Right lobe of liver (tissue), 6 donors: ENCODE measurements at regions not wholly inside any gene's neighbourhood (a gene's known extent, or its start where the extent isn't known, plus 50 kb on each side); places are given as distances from the start of the nearest gene placed in this dataset.

Source experiments
- ATAC-seq, 4 donors: fragments of 200-7000 bp; cut with Tn5 transposase; one replicate each; pipeline ENCODE4 v1.9.1; 2020; ENCODE audit warnings: mild to moderate bottlenecking in 4 of 4, moderate library complexity in 4 of 4
- DNase-seq, 3 donors: peaks; one replicate each; pipeline ENCODE4 v3.0.0-alpha.2; 2020
- H3K27ac ChIP-seq, 3 donors: fragments of 200-600 bp; one replicate each; pipeline ENCODE4 v1.8.0; 2022
- H3K27me3 ChIP-seq, 2 donors: fragments of 200-600 bp; one replicate each; pipeline ENCODE4 v1.8.0; 2022
- H3K36me3 ChIP-seq, 4 donors: fragments of 200-600 bp; sonication (generic) in 1 of 4; one replicate each; pipeline versions ENCODE4 v1.5.1 to v1.8.0; 2017 to 2022; ENCODE audit warnings: control low read depth in 1 of 4
- H3K4me1 ChIP-seq, 4 donors: fragments of 200-600 bp; sonication (generic) in 1 of 4; one replicate each; pipeline versions ENCODE4 v1.5.1 to v1.8.0; 2017 to 2022; ENCODE audit warnings: control low read depth in 1 of 4
- H3K4me3 ChIP-seq, 3 donors: fragments of 200-600 bp; one replicate each; pipeline ENCODE4 v1.8.0; 2022
- H3K9me3 ChIP-seq, 4 donors: fragments of 200-600 bp; sonication (generic) in 1 of 4; one replicate each; pipeline versions ENCODE4 v1.5.1 to v1.8.0; 2017 to 2022; ENCODE audit warnings: control low read depth in 1 of 4
- POLR2A ChIP-seq: fragments of 450-650 bp; IDR thresholded peaks from one replicate; pipeline ENCODE4 v1.6.1; 2017; ENCODE audit warnings: antibody characterized with exemption, mild to moderate bottlenecking
- WGBS: methylation state at CpG from one replicate; pipeline ENCODE4 v1.1.6; 2018; ENCODE audit warnings: low coverage, low lambda C conversion rate; ENCODE audit not compliant: insufficient coverage; ENCODE audit errors: missing lambda C conversion rate; 5-methylcytosine and 5-hydroxymethylcytosine counted together
- intact Hi-C, 2 donors: fragments of 100-400 bp; cut with DNase I; formaldehyde crosslinking; loops; one replicate each; pipeline versions ENCODE4 v1.11.2 to v1.14.1; 2022
- TF ChIP-seq, protein P1 (sequence below), 4 donors: fragments of 200-600 bp in 3 of 4; fragments of 450-650 bp in 1 of 4; IDR thresholded peaks; one replicate each; pipeline versions ENCODE4 v1.5.1 to v1.8.0; 2016 to 2022; ENCODE audit warnings: antibody characterized with exemption in 4 of 4, mild to moderate bottlenecking in 2 of 4
- donor health status: DM: no; HTN: yes; CAD: no.
- donor health status: DM: no; HTN: no; CAD: no.
- donor health status: DM: no; HTN: no; CAD: no.
- donor health status: DM: no; HTN: yes; CAD: no.
- donor health status: DM: no; HTN: yes; CAD: no.

DNA sequence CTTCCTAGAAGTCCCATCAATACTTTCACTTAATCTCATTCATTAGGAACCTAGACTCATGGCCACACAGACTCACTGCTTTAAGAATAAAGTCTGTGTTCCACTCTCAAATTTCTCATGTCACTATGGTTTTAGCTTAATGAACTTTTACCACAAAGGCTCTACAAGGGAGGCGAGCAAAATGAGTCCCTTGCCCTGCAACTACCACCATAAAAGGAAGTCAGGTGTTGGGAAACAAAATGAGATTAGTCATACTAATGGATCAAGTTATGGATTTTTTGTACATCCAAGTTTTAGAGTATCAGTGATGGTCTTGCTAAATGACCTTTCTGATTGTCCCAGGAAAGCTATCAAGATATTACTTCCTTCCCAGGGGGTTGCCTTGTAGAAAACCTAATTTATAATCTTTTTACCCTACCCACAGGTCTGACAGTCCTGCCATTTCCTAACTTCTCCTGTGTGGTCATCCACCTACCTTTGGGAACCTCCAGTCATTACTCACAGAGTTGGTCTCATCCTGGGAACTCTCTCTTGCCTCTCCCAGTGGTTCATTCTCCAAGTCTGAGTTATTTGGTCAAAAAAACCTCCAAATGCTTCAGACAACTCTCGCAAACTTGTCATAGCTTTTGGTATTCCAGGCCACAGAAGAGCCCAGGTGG lies 51.8 kb upstream of the SLC16A1 start:
- Histone ChIP-seq H3K27ac (peak overlapping the region in 2 of 3 donors; percentile 52 to 65), H3K36me3 (no peaks in the 10 kb centered on the region), H3K4me1 (peaks cover 0 to 33% (median 8%) of the 10 kb centered on the region in 4 donors), H3K4me3 (peak overlapping the region in 1 of 3 donors; percentile 26), H3K9me3 (no peaks in the 10 kb centered on the region), H3K27me3 (no peaks in the 10 kb centered on the region)
- intact Hi-C loops, result no loop called here
- 50% methylated on average over 2 of the region's 2 CpGs for WGBS
- no peak for TF ChIP-seq POLR2A
- TF ChIP-seq, protein P1, sequence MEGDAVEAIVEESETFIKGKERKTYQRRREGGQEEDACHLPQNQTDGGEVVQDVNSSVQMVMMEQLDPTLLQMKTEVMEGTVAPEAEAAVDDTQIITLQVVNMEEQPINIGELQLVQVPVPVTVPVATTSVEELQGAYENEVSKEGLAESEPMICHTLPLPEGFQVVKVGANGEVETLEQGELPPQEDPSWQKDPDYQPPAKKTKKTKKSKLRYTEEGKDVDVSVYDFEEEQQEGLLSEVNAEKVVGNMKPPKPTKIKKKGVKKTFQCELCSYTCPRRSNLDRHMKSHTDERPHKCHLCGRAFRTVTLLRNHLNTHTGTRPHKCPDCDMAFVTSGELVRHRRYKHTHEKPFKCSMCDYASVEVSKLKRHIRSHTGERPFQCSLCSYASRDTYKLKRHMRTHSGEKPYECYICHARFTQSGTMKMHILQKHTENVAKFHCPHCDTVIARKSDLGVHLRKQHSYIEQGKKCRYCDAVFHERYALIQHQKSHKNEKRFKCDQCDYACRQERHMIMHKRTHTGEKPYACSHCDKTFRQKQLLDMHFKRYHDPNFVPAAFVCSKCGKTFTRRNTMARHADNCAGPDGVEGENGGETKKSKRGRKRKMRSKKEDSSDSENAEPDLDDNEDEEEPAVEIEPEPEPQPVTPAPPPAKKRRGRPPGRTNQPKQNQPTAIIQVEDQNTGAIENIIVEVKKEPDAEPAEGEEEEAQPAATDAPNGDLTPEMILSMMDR (IDR thresholded peaks at IDR 0.05), result no peak
- ATAC-seq (peak; percentile 4 to 55 (median 14)), DNase-seq (no peak)

DNA sequence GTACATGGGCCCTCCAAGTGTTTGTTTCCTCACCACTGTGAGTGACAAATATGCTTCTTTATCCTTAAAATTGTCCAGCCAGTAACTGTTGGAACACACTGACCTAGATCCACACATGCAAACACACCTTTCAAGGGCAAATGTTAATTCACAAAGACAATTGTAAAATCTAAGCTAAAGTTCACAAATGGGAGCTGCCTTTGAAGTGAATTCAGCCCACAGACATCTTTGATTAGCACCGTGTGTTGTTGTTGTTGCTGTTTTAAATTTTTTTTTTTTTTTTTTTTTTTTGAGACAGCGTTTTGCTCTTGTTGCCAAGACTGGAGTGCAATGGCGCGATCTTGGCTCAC lies 52.3 kb upstream of the SLC16A1 start:
- no peak for DNase-seq
- TF ChIP-seq, protein P1 (IDR thresholded peaks at IDR 0.05), result no peak
- no peak for TF ChIP-seq POLR2A
- WGBS, result 21% methylated on average over 3 of the region's 4 CpGs
- Histone ChIP-seq H3K4me3 (peak overlapping the region in 1 of 3 donors; percentile 26), H3K4me1 (peaks cover 0 to 32% (median 6%) of the 10 kb centered on the region in 4 donors), H3K36me3 (no peaks in the 10 kb centered on the region), H3K9me3 (no peaks in the 10 kb centered on the region), H3K27ac (peak overlapping the region in 2 of 3 donors; percentile 55 to 65), H3K27me3 (no peaks in the 10 kb centered on the region)
- intact Hi-C loops, result no loop called here
- ATAC-seq, result peak; percentile 6 to 64 (median 60)

DNA sequence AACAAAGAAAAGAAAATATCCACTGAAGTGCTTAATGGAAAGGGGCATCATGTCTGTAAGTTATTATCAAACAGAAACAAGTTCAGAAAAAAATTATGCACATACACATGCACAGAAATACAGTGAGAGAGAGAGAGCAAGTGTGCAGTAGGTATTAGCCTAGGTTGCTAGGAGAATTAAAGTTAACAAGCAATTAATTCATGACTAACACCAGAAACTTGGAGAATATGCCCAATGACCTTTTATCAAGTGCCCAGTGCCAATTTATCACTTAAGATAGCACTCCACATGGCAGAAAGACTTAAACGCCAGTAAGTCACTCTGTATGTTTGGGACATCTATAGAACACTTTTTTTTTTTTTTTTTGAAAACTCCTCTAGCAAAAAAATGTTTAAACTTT lies 56.2 kb upstream of the SLC16A1 start:
- Histone ChIP-seq H3K9me3 (no peaks in the 10 kb centered on the region), H3K36me3 (no peaks in the 10 kb centered on the region), H3K27me3 (no peaks in the 10 kb centered on the region), H3K27ac (no peak overlapping the region), H3K4me3 (no peak overlapping the region), H3K4me1 (peaks cover 0 to 31% (median 10%) of the 10 kb centered on the region in 4 donors)
- WGBS, result 43% methylated on average over 1 of the region's 1 CpG
- ATAC-seq (no peak), DNase-seq (no peak)
- TF ChIP-seq, protein P1 (IDR thresholded peaks at IDR 0.05), result no peak
- no peak for TF ChIP-seq POLR2A
- intact Hi-C loops, result no loop called here

DNA sequence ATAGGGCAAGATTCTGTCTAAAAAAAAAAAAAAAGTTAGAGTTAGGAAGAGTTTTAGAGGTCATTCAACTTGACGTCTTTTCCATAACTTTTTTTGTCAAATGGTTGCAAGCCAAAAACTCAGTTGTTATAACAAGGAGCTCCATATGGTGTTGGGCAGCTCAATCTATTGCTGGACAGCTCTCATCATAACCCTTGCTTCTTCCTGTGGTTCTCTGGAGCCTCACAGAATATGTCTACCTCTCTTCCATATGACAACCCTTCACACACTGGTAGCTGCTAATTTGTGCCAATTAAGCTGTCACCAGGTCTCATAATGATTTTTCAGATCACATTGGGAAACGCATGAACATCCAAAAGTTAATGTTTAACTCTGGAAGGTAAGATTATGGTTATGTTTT lies 57.8 kb upstream of the SLC16A1 start:
- H3K27me3 ChIP-seq, result no peaks in the 10 kb centered on the region
- ATAC-seq, result peak; percentile 66 to 76 (median 72)
- peaks cover 0 to 17% (median 8%) of the 10 kb centered on the region in 4 donors for H3K4me1 ChIP-seq
- WGBS, result 18% methylated on average over 2 of the region's 2 CpGs
- DNase-seq, result no peak
- H3K36me3 ChIP-seq, result no peaks in the 10 kb centered on the region
- peak overlapping the region in 1 of 3 donors; percentile 17 for H3K27ac ChIP-seq
- intact Hi-C loops, result no loop called here
- no peaks in the 10 kb centered on the region for H3K9me3 ChIP-seq
- TF ChIP-seq, protein P1 (IDR thresholded peaks at IDR 0.05), result no peak
- no peak for TF ChIP-seq POLR2A
- no peak overlapping the region for H3K4me3 ChIP-seq
